Superior temporal gyrus (tissue), 1 donor: ENCODE measurements at regions not wholly inside any gene's neighbourhood (a gene's known extent, or its start where the extent isn't known, plus 50 kb on each side); places are given as distances from the start of the nearest gene placed in this dataset.
"Not testable (repeated sequence)": the region's sequence is repeated elsewhere in the genome, so short reads cannot be mapped to it uniquely, and the experiment has no call there.

Source experiments
- DNase-seq: peaks from one replicate; pipeline ENCODE4 v3.0.0-alpha.2; 2016; ENCODE audit errors: extremely low spot score

DNA sequence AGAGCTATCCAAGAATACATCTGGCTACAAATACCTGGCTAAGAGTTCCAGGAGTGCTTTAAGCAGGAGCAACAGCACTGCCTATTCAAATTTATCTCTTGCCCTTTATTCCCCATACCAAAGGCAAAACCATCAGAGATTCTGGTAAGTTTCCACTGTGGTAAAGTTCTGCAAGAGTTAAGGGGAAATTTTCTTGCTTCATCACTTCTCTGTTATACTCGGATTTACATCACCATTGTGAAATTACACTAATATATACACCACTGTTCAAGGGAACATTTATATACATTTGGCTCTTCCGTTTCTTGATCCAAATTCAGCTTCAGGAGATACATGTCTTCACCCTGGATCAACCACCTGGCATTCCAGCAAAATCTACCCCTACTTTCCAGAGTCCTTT lies 70.8 kb upstream of the PTPN13 start:
- DNase-seq = no peak

DNA sequence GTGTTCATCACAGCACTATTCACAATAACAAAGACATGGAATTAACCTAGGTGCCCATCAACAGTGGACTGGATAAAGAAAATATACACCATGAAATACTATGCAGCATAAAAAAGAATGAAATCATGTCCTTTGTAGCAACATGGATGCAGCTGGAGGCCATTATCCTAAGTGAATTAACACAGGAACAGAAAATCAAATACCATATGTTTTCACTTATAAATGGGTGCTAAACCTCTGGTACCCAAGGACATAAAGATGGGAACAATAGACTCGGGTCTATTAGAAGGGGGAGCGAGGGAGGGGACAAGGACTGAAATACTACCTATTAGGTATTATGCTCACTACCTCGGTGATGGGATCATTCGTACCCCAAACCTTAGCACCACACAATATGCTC lies 66.4 kb upstream of the PTPN13 start:
- DNase-seq = not testable (repeated sequence)

DNA sequence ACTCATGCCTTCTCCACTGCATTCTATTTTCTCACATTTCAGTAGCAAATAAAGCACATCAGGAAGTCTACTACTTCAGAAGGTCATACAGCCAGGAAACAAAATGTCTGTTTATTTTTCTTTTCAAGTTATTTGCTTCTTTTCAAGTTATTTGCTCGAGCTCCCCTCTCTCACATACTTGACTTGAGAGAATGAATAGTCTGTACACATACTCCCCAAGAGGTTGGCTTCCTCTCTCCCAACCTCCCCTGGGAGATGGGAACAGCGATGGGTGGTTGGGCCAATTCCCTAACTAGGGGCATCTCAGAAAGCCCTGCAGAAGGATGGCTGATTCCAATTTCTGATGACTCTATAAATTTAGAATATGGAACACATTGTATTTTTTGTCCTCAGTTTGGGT lies 64.7 kb upstream of the PTPN13 start:
- no peak for DNase-seq

DNA sequence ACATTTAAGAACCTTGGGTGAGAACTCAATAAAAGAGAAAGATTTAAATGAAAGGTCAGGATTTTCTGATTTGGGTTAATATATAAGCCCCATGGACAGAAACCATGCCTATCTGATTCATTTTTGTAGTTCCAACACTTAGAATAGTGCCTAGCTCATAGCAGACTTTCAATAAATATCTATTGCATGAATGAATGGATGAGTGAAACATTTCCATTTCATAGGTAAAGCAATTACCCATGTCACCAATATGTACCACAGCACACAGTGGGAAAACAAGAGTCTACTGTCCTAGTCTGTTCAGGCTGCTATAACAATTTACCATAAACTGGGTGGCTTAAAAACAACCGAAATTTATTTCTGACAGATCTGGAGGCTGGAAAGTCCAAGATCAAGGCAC lies 63.9 kb upstream of the PTPN13 start:
- DNase-seq = no peak

DNA sequence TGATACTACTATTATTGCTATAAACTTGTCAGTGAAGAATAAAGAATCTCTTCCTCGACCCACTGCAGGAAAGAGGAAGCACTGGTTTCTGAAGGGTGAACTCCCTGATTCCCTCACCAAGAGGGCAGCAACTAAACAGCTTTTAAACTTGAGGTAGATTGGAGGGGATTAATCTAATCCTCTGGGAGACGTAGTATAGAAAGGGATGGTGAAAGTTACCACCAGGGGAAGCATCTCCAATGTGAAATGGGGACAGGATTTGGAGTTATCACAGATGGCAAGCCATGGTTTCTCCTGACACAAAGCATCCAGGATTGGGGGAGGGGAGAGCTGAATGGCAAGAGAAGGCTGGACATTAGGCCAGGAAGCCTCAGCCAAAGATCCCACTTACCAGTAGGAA lies 62.7 kb upstream of the PTPN13 start:
- DNase-seq = no peak

DNA sequence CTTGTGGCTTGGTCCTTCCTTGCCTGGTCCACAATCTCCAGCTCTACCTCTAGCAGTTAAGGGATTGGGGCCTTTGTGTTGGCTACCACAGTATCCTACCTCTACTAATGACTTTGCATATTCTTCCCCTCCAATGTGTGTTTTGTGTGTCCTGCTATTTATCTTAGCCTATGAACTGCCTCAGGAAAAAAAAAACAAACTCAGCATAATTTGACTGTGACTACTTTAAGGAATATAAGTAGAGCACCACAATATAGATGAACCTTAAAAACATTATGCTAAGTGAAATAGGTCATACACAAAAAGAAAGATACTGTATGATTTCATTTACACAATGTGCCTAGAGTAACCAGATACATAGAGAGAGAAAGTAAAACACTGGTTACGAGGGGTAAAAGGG lies 61.3 kb upstream of the PTPN13 start:
- DNase-seq = no peak

DNA sequence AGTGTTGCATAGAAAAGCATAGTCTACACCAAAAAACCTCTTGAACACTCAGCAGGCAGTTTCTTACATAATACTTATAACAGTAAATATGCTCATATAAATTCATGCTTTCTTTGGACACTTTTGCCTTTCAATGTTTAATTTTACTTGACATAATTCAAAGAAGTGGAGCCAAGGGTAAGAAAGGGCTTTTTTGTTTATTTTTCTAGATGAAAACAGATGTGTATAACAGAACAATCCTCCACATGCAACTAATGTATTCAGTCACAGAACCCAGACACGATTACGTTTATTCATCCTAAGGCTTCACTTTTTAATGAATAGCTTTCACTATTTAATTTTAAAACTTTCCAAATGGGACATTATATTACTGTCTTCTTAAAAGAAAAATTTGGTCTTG lies 58.0 kb upstream of the PTPN13 start:
- no peak for DNase-seq

DNA sequence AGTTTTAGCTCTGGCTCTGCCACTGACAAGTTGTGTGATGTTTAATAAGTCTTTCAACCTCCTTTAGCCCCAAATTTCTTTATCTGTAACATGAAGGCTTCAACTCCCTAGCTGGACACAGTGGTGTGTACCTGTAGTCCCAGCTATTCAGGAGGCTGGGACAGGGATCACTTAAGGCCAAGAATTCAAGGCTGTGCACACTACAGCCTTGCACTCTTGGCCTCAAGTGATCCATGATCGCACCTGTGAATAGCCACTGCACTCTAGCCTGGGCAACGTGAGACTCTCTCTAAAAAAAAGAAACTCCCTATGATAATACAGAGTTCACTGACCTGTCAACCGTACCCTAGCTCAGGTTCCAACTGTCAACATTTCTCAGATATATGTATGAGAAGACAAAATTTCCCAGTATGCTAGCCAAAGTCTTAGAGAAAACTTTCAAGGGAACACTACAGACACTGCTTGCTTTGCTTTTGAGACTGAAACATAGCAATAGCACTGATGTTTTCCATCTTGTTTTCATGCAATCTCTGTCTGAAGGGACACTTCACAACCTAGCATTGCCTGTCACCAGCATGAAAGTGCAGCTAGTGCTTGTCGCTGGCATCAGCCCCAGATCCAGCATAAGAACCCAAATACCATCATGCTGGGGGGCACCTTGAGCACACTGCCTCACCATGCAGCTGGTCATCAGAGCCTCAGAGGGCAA lies 51.6 kb upstream of the PTPN13 start:
- no peak for DNase-seq

DNA sequence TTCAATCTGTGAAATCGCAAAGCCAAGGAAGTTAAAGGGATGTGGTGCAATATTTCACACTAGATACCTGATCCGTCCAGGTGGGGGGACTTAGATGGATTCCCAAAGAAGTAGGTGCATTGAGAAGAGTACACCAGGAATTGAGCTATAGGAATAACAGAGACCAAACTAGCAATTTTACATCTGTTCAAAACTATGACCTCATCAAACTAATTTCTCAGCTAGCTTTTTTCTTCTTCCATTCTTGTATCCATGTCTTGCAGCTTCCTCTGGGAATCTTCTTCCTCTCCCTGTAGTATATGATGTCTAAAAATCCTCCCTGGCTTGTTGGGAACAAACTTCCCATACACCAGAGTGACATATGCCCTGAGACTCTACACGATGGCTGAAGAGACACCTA lies 51.0 kb upstream of the PTPN13 start:
- no peak for DNase-seq

DNA sequence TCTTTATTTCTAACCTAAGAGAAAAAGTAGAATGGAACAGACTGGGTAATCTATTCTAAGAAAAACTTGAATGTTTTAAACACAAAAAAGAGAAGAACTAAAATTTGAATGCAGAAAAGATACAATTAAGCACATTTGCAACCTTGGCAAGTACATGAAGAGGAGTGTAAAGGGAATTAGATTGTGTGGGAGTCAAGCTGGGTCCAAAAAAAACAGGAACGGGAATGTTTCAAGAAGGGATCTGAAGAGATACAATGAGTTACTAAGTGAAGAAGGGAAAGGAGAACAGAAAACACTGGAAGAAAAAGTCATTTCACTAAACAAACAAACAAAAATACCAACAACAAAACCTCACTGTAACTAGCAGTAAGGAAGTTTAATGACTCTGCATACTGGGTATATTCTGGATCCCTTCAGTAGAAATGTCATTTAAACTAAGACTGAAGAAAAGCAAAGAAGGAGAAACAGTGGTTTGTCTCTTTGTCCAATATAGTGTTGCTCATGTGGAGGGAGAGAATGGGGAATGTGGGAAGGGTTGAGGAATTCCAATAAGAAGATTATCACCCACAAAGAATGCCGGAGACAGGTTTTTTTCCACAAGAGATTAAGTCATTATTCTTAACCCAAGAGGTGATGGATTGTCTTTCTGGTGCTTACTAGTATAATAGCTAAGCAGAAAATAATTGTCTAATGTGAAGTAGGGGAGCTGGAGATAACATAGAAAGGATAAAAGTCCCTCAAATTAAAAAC lies 50.4 kb upstream of the PTPN13 start:
- peak; percentile 45 for DNase-seq

DNA sequence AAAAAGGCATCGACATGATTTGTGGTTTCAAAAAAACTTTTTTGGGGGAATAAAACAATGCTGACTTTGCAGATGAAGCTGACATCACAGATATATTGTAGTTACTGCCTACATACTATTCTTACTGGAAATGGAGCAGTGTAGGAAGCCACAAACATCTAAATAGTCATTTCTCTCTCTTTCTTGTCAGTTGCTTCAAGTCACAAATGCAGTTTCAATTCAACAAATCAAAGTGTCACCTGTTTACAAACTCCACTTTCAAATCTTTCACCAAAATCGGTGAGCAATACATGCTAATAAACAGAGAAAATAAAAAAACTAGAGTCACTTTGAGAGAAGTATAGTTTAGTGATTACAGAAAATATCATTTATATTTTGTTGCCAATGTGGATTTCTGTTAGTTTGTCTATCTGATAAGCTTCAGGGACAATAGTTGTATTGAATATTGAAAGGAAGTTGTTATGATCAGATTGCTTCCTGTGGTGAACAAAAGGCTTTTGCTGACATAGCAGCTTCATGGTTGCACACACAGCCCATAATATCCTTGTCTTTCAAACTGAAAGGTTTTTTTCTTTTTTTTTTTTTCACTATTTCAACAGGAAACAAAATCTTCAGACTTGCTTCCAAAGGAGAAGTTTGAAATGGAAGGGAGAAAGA lies 49.7 kb upstream of the PTPN13 start:
- DNase-seq = no peak
